AG08396 (cell line): ENCODE measurements at regions not wholly inside any gene's neighbourhood (a gene's known extent, or its start where the extent isn't known, plus 50 kb on each side); places are given as distances from the start of the nearest gene placed in this dataset.
"Not testable (repeated sequence)": the region's sequence is repeated elsewhere in the genome, so short reads cannot be mapped to it uniquely, and the experiment has no call there.

Experiments used
- DNase-seq: peaks from one replicate; pipeline ENCODE4 v3.0.0; 2012; ENCODE audit warnings: low spot score, mixed read lengths

GRCh38 chr9:95785209-95785608 lies 90.3 kb upstream of the ERCC6L2 start:
- DNase-seq: peak; percentile 37

- DNase-seq: no peak
These were observed 91.2 kb upstream of the ERCC6L2 start for GRCh38 chr9:95784318-95784717.

DNA sequence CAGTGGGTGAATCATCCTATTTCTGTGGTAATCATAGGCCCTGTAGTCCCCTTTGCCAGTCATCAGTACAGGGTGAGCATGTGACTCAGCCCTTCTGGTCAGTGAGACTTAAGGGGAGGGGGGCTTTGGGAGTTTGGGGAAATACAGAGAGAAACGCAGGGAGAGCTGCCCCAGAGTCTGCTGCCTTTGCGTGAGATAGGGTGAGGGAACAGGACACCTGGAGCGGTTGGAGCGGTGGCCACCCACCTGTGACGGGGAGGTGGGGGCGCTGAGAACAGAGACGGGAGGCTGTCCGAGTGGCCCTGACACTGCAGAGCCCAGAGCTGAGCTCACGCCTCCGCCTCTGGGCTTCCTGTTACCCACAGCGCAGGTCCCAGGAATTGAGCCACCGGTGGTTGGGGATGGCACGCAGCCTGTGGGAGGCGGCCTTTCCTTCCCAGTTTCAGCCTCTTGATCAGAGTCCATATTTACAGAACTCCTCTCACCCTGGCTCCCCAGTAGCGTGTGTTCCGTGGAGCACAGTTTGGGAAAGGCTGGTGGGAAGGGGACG lies 92.0 kb upstream of the ERCC6L2 start:
- peak; percentile 48 for DNase-seq

GRCh38 chr9:95780751-95781150 lies 94.7 kb upstream of the ERCC6L2 start:
- no peak for DNase-seq

DNA sequence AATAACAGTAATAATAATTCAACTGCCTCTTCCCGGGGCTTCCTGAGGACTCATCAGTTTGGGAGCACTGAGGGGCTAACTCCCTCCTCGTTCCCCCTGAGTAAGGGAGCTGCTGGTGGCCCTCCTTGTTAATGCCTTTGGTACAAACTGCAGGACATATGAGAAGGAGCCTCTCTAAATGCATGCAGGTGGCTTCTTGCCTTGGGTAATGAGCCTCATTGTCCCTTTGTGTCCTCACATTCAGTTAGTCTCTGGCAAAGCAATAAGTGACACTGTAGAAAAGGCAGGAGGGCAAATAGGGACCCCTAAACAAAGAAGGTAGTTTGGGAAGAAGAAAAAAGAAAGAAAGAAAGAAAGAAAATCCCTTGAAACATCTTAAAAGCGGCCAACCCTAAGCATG lies 95.4 kb upstream of the ERCC6L2 start:
- no peak for DNase-seq

- not testable (repeated sequence) for DNase-seq
These were observed 95.9 kb upstream of the ERCC6L2 start for GRCh38 chr9:95779597-95779996.

DNA sequence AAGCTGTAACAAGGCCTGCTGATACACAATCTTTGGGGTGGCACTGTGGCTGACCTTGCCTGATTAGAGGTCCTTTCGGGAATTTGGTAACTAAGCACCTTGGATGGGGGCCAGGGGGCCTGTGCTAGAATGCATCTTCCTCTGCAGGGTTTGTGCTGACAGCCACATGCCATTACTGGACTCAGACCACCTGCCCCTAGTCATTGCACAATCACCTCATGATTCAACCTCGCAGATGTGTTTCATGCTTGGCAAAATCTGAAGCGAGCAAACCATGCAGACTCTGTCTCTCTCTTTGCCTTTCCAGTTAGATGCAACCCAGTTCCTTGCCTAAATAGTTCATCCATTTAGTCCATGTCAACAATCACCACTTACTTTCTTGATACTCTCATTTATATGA lies 96.5 kb upstream of the ERCC6L2 start:
- DNase-seq: peak; percentile 57

- no peak for DNase-seq
These were observed 98.4 kb upstream of the ERCC6L2 start for GRCh38 chr9:95777136-95777535.

GRCh38 chr9:95776176-95776575 lies 99.3 kb upstream of the ERCC6L2 start:
- DNase-seq: no peak

DNA sequence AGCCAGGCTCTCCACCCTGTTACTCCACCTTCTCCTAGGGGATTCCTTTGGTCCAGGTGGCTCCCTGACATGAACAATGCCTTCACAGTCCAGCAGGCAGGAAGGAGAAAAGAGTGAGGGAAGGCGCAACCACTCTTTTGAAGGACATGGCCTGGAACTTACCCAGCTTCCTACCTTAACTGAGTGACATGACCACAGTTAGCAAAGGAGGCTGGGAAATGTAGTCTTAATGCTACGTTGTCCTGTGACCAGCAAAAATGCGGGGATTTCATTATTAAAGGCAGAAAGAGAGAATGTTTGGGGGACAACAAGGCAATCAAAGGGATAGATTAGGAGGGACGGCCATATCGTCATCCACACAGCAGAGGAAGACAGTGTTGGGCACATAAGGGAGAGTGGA lies 100.3 kb upstream of the ERCC6L2 start:
- DNase-seq: no peak

- DNase-seq: no peak
These were observed 102.5 kb upstream of the ERCC6L2 start for GRCh38 chr9:95773053-95773418.

- peak; percentile 68 for DNase-seq
These were observed 103.0 kb upstream of the ERCC6L2 start for GRCh38 chr9:95772320-95773052.

GRCh38 chr9:95771556-95772246 lies 103.8 kb upstream of the ERCC6L2 start:
- no peak for DNase-seq

DNA sequence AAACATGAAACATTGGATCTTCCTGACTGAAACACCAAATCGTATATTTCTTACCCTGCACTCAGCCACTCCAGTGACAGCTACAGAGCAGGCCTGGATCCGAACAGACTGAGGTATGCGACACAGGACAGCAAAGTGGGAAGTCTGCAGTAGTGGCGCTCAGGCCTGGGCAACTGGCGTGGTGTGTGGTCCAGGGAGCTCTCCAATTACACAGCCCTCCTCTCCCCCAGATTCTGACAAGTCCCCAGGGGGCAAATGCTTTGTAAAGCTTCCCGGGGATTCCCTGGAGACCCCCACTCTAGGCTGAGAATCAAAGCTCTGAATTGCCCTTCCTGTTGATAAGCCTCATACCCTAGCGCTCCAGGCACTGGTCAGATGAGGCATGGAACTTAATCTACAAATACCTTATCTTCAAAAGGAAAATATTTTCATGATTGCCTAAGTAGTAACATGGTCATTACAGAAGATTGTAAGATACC lies 104.8 kb upstream of the ERCC6L2 start:
- no peak for DNase-seq

DNA sequence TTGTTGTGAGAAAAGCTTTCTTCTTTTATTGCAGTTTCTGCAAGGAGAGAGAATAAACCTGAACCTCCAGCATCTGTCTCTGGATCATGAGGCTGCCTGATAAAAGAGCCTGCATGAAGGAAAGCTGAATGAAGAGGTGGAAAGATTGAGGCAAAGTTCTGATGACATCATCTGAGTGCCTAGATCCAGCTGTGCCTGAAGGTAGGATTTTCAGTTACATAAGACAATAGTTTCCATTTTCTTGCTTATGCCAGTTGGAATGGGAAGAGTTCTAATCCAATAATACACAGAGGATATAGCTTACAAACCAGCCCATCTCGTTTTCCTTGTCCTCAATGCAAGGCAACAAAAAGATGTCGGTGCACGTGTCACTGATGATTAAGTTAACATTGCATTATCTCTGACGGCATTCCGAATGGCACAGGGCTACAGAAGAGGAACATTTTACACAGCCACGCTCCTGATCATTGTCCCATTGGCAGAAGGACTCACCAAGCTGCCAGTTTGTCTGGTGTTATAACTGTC lies 105.5 kb upstream of the ERCC6L2 start:
- no peak for DNase-seq

DNA sequence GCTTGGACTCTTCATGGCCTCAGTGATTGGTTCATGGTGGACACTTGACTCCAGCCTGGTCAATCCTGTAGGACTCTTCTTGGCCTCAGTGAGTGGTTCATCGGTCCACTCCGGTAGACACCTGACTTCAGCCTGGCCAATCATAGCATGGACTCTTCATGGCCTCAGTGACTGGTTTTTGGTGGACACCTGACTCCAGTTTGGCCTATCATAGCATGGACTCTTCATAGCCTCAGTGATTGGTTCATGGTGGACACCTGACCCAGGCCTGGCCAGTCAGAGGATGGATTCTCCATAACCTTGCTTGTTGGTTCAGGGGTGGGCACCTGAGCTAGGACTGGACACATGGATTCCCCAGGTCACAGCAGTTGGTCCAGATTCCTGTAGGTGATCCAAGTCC lies 106.0 kb upstream of the ERCC6L2 start:
- DNase-seq: no peak

- no peak for DNase-seq
These were observed 108.6 kb upstream of the ERCC6L2 start for GRCh38 chr9:95766906-95767305.

GRCh38 chr9:95764533-95765319 lies 110.8 kb upstream of the ERCC6L2 start:
- no peak for DNase-seq

- no peak for DNase-seq
These were observed 111.5 kb upstream of the ERCC6L2 start for GRCh38 chr9:95763983-95764382.

GRCh38 chr9:95763006-95763405 lies 112.5 kb upstream of the ERCC6L2 start:
- DNase-seq: no peak

DNA sequence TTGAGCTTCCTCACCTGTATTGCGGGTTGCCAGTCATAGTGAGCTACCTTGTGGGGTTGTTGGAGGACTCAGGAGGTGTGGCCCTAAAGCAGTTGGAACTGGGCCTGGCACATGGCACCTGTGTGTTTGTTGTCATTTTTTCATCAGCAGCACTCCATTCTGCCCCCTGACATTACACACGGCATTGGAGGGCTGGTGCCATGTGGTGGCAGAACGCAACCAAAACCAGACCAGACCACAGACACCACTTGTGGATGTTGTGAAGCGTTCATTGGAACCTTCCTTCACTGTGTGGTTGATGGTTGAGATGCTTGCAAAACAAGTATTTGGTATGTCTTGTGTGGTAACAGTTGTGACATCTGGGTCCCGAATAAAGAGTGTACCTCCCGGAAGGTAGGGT lies 113.2 kb upstream of the ERCC6L2 start:
- DNase-seq: no peak

GRCh38 chr9:95760791-95761190 lies 114.7 kb upstream of the ERCC6L2 start:
- DNase-seq: no peak
